ENCODE measurements at regions not wholly inside any gene's neighbourhood (a gene's known extent, or its start where the extent isn't known, plus 50 kb on each side); places are given as distances from the start of the nearest gene placed in this dataset.

DNA sequence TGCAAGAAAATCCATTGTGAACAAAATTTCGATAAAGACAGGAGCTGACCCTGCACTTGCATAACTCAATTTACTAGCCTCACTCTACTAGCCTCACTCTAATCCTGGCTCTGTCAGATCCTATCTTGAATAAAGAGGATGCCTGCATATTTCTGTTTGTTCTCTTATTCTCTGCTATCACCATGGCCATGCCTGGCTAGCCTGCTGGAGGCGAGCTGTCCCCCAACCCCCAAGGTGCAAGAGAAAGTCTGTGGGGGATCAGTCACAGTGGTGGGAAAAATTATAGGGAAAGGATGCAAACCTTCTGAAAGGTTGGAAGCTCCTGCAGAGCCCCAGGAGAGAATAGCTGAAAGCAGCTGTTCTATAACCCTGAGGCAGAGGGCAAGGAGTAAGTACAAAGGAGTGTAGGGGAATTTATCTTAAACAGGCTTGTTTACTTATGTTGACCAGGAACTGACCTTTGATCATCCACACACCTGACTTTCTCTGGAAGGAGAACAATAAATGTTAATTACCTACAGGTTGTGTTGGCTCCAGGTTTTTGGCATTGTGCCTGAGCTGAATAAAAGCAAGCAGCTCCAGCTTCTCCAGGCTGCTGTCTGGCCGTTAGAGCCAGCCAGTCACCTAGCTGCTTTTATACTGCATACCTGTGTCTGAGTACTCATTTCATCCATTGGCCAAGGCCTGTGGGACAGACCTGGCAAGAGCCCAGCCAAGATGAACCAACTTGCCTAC lies 137.7 kb upstream of the RASGRP1 start:
- TF ChIP-seq CTCF (IDR thresholded peaks at IDR 0.05) = no peak
- DNase-seq (ENCODE audit: low spot score) (no peak), ATAC-seq (ENCODE audit: low FRiP score) (no peak)

DNA sequence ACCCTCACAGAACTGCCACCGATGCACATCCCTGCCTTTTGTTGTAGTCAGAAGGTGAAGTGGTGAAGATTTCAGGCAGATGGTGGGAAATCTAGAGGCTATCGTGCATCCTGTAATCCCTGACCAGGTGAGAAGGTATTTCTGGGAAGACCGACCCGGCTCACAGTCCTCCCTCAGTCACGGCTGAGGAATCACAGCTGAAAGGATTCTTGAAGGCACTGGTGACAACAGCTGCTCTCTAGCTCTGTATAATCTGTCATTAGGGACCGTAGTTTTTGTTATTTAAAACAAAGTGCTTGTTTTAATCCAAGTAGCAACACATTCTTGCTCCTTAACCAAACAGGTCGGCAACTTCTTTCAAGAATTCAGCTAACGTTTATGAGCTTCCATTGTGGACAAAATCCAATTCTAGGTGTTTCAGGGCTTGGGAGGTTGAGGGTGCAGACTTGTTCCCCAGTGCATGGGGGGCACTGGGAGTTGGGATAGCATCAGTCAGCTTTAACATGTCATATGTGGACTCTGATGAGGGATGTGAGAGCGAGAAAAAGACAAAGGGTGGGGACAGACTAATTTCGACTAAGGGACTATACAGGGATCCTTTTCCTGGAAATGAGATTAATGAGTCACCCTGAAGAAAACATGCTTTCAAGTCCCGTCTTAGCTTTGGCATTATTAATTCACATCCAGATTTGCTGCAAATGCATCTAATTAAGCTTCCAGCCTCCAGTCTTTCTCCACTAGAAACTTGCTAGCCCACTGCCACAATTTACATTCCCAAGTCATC lies 141.0 kb upstream of the RASGRP1 start:
- no peak for DNase-seq (ENCODE audit: low spot score)
- no peak for TF ChIP-seq CTCF (IDR thresholded peaks at IDR 0.05)
- no peak for ATAC-seq (ENCODE audit: low FRiP score)

DNA sequence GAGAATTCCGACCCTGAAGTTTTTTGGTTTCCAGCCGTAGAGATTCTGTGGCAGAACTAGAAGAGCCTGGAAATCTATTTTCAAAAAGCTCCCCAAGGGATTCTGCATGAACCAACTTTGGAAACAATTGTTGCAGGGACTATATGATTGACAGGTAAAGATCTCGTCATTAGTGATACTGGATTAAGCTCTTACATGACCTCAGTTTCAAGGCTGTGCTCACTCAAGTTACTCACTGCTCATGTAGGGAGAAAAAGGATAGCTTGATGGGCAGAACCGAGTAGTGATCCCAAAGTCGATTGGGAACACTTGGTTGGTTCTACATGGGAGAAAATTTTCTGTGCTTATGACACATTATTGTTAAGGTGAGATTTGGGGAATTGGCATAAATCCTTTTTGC lies 142.3 kb upstream of the RASGRP1 start:
- no peak for TF ChIP-seq CTCF (IDR thresholded peaks at IDR 0.05)
- no peak for DNase-seq (ENCODE audit: low spot score)
- no peak for ATAC-seq (ENCODE audit: low FRiP score)

DNA sequence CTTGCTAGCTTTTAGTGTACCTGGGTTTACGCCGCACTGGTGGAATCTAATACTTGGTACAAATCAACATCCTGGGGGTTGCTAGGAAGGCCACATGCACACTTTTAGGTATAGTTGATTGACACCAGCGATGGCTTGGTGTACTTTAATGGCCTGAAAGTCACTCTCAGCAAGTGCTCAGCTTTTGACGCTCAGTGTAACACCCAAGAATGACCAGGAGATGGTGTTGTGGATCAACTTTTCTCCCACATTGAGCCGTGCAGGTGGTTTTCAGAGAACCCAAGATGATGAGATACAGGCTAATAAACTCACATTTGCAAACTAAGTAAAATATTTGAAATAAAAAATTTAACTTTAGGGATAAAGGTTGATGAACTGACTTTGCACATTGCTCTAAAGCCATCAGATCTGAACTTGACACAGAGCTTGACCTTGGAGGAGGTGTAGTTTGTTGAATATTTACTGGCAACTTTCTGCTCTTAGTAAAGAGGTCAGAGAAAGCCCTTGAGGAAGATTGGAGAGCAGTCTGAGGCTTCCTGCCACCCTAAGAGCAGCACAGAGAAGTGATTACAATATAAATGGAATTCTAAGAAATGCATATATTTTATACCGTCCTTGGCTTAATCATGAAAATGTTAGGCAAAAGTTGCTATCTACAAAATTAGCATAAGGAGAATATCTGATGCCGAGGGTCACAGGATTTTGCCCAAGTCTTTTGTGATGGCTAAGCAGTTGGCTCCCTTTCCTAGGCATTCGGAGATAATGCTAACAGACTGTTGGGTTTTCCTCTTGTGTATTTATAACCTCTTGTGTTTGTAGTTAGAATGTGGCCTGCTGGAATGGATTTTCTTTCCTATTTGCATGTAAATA lies 143.4 kb upstream of the RASGRP1 start:
- ATAC-seq (ENCODE audit: low FRiP score) = no peak
- peak in 2 of 3 donors; percentile 36 to 42 for TF ChIP-seq CTCF (IDR thresholded peaks at IDR 0.05)
- no peak for DNase-seq (ENCODE audit: low spot score)

DNA sequence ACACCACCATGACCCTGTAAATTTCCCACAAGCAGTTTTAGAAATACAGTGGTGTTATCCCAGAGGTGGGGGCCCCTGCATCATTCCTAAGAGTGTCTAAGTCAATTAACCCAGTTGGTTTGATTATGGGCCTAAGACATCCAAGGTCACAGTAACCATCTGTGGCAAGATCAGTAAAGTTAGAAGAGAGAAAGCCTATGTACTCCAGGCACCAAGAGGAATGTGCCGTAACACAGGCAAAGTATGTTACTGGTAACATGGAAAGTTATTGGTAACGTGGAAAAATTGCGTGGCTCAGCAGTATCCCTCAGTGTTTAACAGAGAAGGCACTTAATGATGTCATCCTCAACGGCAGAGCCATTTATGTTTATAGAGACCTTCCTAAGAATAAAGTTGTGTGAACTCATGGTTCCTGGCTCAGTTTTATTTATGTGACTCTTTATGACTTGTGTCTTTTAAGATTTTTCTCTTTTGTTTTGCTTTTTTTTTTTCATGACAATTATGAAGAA lies 144.1 kb upstream of the RASGRP1 start:
- ATAC-seq (ENCODE audit: low FRiP score) (no peak), DNase-seq (ENCODE audit: low spot score) (no peak)
- no peak for TF ChIP-seq CTCF (IDR thresholded peaks at IDR 0.05)

DNA sequence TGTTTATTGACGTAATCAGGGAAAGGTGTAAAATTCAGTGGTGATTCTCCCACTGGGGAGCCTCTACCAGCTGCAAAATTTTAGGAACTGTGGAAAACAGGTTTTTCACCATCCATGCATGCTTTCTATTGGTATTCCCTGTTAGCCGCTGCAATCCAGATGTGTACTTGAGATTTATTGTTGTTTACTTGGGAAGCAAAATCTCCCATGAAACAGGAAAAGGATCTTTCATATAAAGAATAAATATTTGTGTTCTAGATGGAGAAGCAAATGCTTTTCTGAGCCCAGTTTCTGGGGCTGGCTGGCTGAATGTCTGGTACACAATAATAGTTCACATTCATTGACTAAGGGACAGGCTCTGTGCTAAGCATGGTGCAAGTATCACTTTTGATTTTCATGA lies 144.6 kb upstream of the RASGRP1 start:
- no peak for DNase-seq (ENCODE audit: low spot score)
- no peak for TF ChIP-seq CTCF (IDR thresholded peaks at IDR 0.05)
- no peak for ATAC-seq (ENCODE audit: low FRiP score)
